SU-DHL-6 (cell line): ENCODE measurements at regions not wholly inside any gene's neighbourhood (a gene's known extent, or its start where the extent isn't known, plus 50 kb on each side); places are given as distances from the start of the nearest gene placed in this dataset.

ENCODE experiments used
- H2AFZ ChIP-seq: fragments of 200-600 bp; sonication (generic); 2 replicates; pipeline ENCODE4 v1.6.1; 2014; ENCODE audit warnings: low read depth, mild to moderate bottlenecking, moderate library complexity, mixed read lengths, antibody characterized with exemption, low read length; ENCODE audit not compliant: severe bottlenecking
- H3F3A ChIP-seq: fragments of 200-600 bp; shearing (Covaris generic); 2 replicates; pipeline ENCODE4 v1.6.0; 2016; ENCODE audit warnings: antibody characterized with exemption, mild to moderate bottlenecking; ENCODE audit not compliant: insufficient read depth
- H3K27ac ChIP-seq: fragments of 200-600 bp; sonication (generic); 2 replicates; pipeline ENCODE4 v1.5.1; 2016; ENCODE audit warnings: low read depth, mild to moderate bottlenecking, low read length, moderate library complexity, mixed read lengths
- H3K27me3 ChIP-seq: fragments of 200-600 bp; sonication (generic), shearing (Covaris generic); 2 replicates; pipeline ENCODE4 v1.6.0; 2014; ENCODE audit warnings: mild to moderate bottlenecking, low read length
- H3K36me3 ChIP-seq: fragments of 200-600 bp; sonication (generic); 2 replicates; pipeline ENCODE4 v1.6.1; 2014; ENCODE audit warnings: mild to moderate bottlenecking, low read length, mixed read lengths
- H3K4me2 ChIP-seq: fragments of 300-600, 200-600 bp; shearing (Covaris generic), sonication (generic); 2 replicates; pipeline ENCODE4 v1.6.0; 2014; ENCODE audit warnings: low read length, low read depth, mild to moderate bottlenecking; ENCODE audit not compliant: poor library complexity, severe bottlenecking
- H3K4me3 ChIP-seq: fragments of 200-600 bp; sonication (generic); 2 replicates; pipeline ENCODE4 v1.5.1; 2014; ENCODE audit warnings: antibody characterized with exemption, low read length, mild to moderate bottlenecking, mixed read lengths; ENCODE audit not compliant: insufficient read depth, poor library complexity, severe bottlenecking
- H3K79me2 ChIP-seq: fragments of 200-600 bp; sonication (generic); 2 replicates; pipeline ENCODE4 v1.6.1; 2014; ENCODE audit warnings: mild to moderate bottlenecking, low read length, moderate library complexity; ENCODE audit not compliant: insufficient read depth
- H3K9ac ChIP-seq: fragments of 200-600 bp; sonication (generic); 2 replicates; pipeline ENCODE4 v1.7.0; 2014; ENCODE audit warnings: mild to moderate bottlenecking, low read length
- H3K9me2 ChIP-seq: fragments of 200-600 bp; sonication (generic); replicated peaks from 2 replicates; pipeline ENCODE4 v1.6.1; 2014; ENCODE audit warnings: low read length; ENCODE audit not compliant: insufficient read depth
- H3K9me3 ChIP-seq: fragments of 200-600 bp; sonication (generic); 2 replicates; pipeline ENCODE4 v1.6.1; 2014; ENCODE audit warnings: low read length, mixed read lengths; ENCODE audit not compliant: insufficient read depth
- H4K20me1 ChIP-seq: fragments of 200-600 bp; sonication (generic); 2 replicates; pipeline ENCODE4 v1.6.1; 2014; ENCODE audit warnings: low read depth, mild to moderate bottlenecking, antibody characterized with exemption, low read length, moderate library complexity, mixed read lengths
- EZH2phosphoT487 ChIP-seq: fragments of 200-600 bp; sonication (generic), shearing (Covaris generic); conservative IDR thresholded peaks from 2 replicates; pipeline ENCODE4 v1.6.1; 2018; ENCODE audit warnings: mild to moderate bottlenecking, antibody characterized with exemption, low read length, moderate library complexity, mixed read lengths
- TF ChIP-seq, protein P1 (sequence below): fragments of 200-600 bp; sonication (generic); IDR thresholded peaks from one replicate; pipeline ENCODE4 v1.5.1; 2017; ENCODE audit warnings: antibody characterized with exemption, mild to moderate bottlenecking, low read length, moderate library complexity; ENCODE audit not compliant: insufficient read depth, poor library complexity, severe bottlenecking

GRCh38 chr1:22340873-22341272, 110.8 kb upstream of the ZBTB40 start:
- no peaks in the 10 kb centered on the region for H3K79me2 ChIP-seq
- H3K9ac ChIP-seq: no peak overlapping the region
- H4K20me1 ChIP-seq: no peaks in the 10 kb centered on the region
- no peaks in the 10 kb centered on the region for H3K9me2 ChIP-seq
- H2AFZ ChIP-seq: no peak overlapping the region
- no peaks in the 10 kb centered on the region for H3F3A ChIP-seq
- no peak overlapping the region for H3K4me2 ChIP-seq
- H3K9me3 ChIP-seq: no peaks in the 10 kb centered on the region
- no peaks in the 10 kb centered on the region for H3K36me3 ChIP-seq
- no peaks in the 10 kb centered on the region for H3K27me3 ChIP-seq
- H3K27ac ChIP-seq: no peak overlapping the region
- H3K4me3 ChIP-seq: no peak overlapping the region
- no peak for TF ChIP-seq EZH2phosphoT487
- TF ChIP-seq, protein P1, sequence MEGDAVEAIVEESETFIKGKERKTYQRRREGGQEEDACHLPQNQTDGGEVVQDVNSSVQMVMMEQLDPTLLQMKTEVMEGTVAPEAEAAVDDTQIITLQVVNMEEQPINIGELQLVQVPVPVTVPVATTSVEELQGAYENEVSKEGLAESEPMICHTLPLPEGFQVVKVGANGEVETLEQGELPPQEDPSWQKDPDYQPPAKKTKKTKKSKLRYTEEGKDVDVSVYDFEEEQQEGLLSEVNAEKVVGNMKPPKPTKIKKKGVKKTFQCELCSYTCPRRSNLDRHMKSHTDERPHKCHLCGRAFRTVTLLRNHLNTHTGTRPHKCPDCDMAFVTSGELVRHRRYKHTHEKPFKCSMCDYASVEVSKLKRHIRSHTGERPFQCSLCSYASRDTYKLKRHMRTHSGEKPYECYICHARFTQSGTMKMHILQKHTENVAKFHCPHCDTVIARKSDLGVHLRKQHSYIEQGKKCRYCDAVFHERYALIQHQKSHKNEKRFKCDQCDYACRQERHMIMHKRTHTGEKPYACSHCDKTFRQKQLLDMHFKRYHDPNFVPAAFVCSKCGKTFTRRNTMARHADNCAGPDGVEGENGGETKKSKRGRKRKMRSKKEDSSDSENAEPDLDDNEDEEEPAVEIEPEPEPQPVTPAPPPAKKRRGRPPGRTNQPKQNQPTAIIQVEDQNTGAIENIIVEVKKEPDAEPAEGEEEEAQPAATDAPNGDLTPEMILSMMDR: no peak

GRCh38 chr1:22341791-22342605, 109.7 kb upstream of the ZBTB40 start:
- H3K27ac ChIP-seq: no peak overlapping the region
- H3K4me3 ChIP-seq: no peak overlapping the region
- TF ChIP-seq, protein P1: no peak
- no peak for TF ChIP-seq EZH2phosphoT487
- no peaks in the 10 kb centered on the region for H3K9me2 ChIP-seq
- H3K9ac ChIP-seq: no peak overlapping the region
- no peak overlapping the region for H2AFZ ChIP-seq
- no peak overlapping the region for H3K4me2 ChIP-seq
- H4K20me1 ChIP-seq: no peaks in the 10 kb centered on the region
- H3K27me3 ChIP-seq: no peaks in the 10 kb centered on the region
- no peaks in the 10 kb centered on the region for H3K36me3 ChIP-seq
- no peaks in the 10 kb centered on the region for H3K79me2 ChIP-seq
- H3K9me3 ChIP-seq: no peaks in the 10 kb centered on the region
- H3F3A ChIP-seq: no peaks in the 10 kb centered on the region

DNA sequence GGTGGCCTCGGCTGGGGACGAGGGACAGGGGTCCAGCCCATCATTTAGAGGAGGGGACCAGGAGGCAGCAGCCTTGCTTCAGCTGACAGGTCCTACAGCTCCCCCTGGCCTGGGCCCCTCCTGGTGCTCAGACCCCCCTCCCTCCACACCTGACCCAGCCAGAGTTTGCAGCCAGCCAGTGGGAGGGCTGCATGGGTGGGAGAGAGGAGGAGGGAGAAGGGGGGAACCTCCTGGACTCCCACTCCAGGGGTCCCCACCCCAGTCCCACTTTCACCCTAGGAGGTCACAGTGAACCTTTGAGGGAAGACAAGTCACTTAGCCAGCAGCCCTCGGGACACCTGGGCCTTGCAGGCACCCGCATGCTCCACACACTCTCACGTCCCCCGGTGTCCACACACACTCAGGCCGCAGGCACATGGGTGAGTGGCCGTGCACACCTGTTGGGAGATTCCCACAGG, 108.9 kb upstream of the ZBTB40 start:
- Histone ChIP-seq H3F3A (no peaks in the 10 kb centered on the region), H3K79me2 (no peaks in the 10 kb centered on the region), H3K27ac (no peak overlapping the region), H3K36me3 (no peaks in the 10 kb centered on the region), H3K9ac (no peak overlapping the region), H3K27me3 (no peaks in the 10 kb centered on the region), H4K20me1 (no peaks in the 10 kb centered on the region), H3K4me2 (no peak overlapping the region), H3K9me2 (no peaks in the 10 kb centered on the region), H3K4me3 (no peak overlapping the region), H2AFZ (no peak overlapping the region), H3K9me3 (no peaks in the 10 kb centered on the region)
- TF ChIP-seq, protein P1: no peak
- TF ChIP-seq EZH2phosphoT487: no peak
